ENCODE measurements at regions not wholly inside any gene's neighbourhood (a gene's known extent, or its start where the extent isn't known, plus 50 kb on each side); places are given as distances from the start of the nearest gene placed in this dataset.

DNA sequence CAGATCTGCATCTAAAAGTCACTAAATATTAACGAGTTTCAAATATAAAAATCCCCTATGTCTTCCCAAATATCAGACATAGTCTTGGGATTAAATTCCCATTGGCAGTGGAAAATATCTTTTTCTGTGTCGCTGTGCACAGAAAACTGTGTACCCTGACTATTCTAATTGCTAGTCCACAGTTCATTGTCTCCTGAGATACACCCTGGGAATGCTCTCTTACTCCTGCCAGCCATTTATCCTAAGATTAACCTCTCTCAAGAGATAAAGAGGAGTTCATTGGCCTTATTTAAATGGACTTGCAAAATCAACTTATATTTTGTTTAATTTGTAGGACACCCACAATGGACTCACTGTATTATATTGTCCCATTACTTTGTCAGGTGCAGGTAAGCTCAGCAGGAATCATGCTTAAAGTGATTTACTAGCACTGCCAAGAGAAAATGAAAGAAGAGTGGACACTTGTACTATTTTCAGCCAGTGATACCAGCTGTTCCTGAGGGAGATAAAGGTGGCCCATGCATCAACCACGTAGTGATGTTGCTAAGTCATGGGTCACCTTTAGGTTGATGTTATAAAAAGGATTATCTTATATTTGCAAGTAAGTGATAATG is 553.8 kb downstream of the PIK3C3 start:
- Histone ChIP-seq H3K4me2 (no peak overlapping the region), H3K27ac (ENCODE audit: low read depth in 2 of 2, low read length in 1 of 2) (no peak overlapping the region), H3K9me3 (no peaks in the 10 kb centered on the region), H2AFZ (ENCODE audit: low read depth) (no peak overlapping the region), H3K9ac (no peak overlapping the region), H4K20me1 (ENCODE audit: insufficient read depth) (no peaks in the 10 kb centered on the region), H3K36me3 (replicated peaks in 1 of 2; ENCODE audit: control insufficient read depth in 1 of 2, insufficient read depth in 2 of 2, low read length in 1 of 2) (no peaks in the 10 kb centered on the region), H3K9me2 (no peaks in the 10 kb centered on the region), H3K27me3 (ENCODE audit: insufficient read depth) (no peaks in the 10 kb centered on the region), H3K79me2 (ENCODE audit: insufficient read depth) (no peaks in the 10 kb centered on the region), H3F3A (replicated peaks; ENCODE audit: insufficient read depth) (no peaks in the 10 kb centered on the region), H3K4me3 (ENCODE audit: low read depth in 2 of 2, low read length in 1 of 2) (no peak overlapping the region), H3K4me1 (ENCODE audit: control insufficient read depth in 1 of 2, insufficient read depth in 2 of 2, low read depth in 1 of 2, low read length in 1 of 2) (no peaks in the 10 kb centered on the region)
- 23% methylated on average over 3 of the region's 3 CpGs for WGBS (ENCODE audit: low lambda C conversion rate)
- ChIA-PET CTCF (no interaction called here), POLR2A (no interaction called here)
- no peak for TF ChIP-seq TEAD4 (IDR thresholded peaks at IDR 0.05; ENCODE audit: borderline replicate concordance, insufficient read depth)
- no peak for TF ChIP-seq SIN3A (IDR thresholded peaks at IDR 0.05; ENCODE audit: borderline replicate concordance, low read depth, low read length)
- TF ChIP-seq FOSL2 (IDR thresholded peaks at IDR 0.05; ENCODE audit: borderline replicate concordance, low read depth), result no peak
- no peak for TF ChIP-seq TCF12 (IDR thresholded peaks at IDR 0.05)
- TF ChIP-seq CHD2 (IDR thresholded peaks at IDR 0.05; ENCODE audit: low read length, partially characterized antibody), result no peak
- TF ChIP-seq, protein P1, sequence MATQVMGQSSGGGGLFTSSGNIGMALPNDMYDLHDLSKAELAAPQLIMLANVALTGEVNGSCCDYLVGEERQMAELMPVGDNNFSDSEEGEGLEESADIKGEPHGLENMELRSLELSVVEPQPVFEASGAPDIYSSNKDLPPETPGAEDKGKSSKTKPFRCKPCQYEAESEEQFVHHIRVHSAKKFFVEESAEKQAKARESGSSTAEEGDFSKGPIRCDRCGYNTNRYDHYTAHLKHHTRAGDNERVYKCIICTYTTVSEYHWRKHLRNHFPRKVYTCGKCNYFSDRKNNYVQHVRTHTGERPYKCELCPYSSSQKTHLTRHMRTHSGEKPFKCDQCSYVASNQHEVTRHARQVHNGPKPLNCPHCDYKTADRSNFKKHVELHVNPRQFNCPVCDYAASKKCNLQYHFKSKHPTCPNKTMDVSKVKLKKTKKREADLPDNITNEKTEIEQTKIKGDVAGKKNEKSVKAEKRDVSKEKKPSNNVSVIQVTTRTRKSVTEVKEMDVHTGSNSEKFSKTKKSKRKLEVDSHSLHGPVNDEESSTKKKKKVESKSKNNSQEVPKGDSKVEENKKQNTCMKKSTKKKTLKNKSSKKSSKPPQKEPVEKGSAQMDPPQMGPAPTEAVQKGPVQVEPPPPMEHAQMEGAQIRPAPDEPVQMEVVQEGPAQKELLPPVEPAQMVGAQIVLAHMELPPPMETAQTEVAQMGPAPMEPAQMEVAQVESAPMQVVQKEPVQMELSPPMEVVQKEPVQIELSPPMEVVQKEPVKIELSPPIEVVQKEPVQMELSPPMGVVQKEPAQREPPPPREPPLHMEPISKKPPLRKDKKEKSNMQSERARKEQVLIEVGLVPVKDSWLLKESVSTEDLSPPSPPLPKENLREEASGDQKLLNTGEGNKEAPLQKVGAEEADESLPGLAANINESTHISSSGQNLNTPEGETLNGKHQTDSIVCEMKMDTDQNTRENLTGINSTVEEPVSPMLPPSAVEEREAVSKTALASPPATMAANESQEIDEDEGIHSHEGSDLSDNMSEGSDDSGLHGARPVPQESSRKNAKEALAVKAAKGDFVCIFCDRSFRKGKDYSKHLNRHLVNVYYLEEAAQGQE (IDR thresholded peaks at IDR 0.05; ENCODE audit: low read depth, low read length), result no peak
- no peak for TF ChIP-seq GATA2 (CRISPR knock-in tag; IDR thresholded peaks at IDR 0.05)
- no peak for TF ChIP-seq FOXJ3 (CRISPR knock-in tag; IDR thresholded peaks at IDR 0.05)
- no peak for TF ChIP-seq MXI1 (IDR thresholded peaks at IDR 0.05; ENCODE audit: low read depth, low read length)
- TF ChIP-seq, protein P2, sequence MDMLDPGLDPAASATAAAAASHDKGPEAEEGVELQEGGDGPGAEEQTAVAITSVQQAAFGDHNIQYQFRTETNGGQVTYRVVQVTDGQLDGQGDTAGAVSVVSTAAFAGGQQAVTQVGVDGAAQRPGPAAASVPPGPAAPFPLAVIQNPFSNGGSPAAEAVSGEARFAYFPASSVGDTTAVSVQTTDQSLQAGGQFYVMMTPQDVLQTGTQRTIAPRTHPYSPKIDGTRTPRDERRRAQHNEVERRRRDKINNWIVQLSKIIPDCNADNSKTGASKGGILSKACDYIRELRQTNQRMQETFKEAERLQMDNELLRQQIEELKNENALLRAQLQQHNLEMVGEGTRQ (IDR thresholded peaks at IDR 0.05; ENCODE audit: borderline replicate concordance, low read depth, low read length), result no peak
- no peak for TF ChIP-seq RAD21 (IDR thresholded peaks at IDR 0.05; ENCODE audit: low read length)
- TF ChIP-seq MEF2A (IDR thresholded peaks at IDR 0.05; ENCODE audit: borderline replicate concordance, low read depth), result no peak
- no peak for TF ChIP-seq YY1 (IDR thresholded peaks at IDR 0.05; ENCODE audit: low read depth)
- DNase-seq, result no peak
